ENCODE measurements at regions not wholly inside any gene's neighbourhood (a gene's known extent, or its start where the extent isn't known, plus 50 kb on each side); places are given as distances from the start of the nearest gene placed in this dataset.
"Not testable (repeated sequence)": the region's sequence is repeated elsewhere in the genome, so short reads cannot be mapped to it uniquely, and the experiment has no call there.

DNA sequence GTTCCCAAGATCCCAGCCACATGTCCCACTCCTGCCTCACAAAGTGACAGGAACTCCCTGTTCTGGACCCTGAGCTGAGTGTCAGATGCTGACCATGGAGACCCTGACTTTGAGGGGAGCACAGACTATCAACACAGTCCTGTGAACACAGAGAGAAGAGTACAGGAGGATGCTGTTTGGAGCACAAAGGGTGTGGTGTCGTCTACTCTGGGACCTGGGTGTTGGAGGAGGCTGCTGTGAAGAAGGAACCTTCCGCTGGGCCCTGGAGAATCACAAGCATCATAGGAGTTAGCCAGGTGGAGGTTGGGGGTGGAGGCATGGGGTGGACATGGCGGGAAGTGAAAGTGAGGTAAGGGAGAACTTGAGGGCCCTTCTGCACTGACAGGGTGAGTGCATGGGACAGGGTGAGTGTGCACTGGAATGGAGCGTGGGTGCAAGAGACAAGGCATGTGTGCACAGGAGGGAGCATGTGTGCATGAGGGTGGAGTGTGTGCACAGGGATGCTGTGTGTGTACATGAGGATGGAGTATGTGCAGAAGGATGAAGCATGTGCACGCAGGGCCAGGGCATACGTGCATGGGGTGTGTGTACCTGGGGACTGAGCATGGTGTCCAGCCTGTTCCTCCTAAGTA is 70.7 kb upstream of the ANTXRL start:
- TF ChIP-seq, protein P1, sequence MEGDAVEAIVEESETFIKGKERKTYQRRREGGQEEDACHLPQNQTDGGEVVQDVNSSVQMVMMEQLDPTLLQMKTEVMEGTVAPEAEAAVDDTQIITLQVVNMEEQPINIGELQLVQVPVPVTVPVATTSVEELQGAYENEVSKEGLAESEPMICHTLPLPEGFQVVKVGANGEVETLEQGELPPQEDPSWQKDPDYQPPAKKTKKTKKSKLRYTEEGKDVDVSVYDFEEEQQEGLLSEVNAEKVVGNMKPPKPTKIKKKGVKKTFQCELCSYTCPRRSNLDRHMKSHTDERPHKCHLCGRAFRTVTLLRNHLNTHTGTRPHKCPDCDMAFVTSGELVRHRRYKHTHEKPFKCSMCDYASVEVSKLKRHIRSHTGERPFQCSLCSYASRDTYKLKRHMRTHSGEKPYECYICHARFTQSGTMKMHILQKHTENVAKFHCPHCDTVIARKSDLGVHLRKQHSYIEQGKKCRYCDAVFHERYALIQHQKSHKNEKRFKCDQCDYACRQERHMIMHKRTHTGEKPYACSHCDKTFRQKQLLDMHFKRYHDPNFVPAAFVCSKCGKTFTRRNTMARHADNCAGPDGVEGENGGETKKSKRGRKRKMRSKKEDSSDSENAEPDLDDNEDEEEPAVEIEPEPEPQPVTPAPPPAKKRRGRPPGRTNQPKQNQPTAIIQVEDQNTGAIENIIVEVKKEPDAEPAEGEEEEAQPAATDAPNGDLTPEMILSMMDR (IDR thresholded peaks at IDR 0.05): no peak
- Histone ChIP-seq H3K9me3 (no peaks in the 10 kb centered on the region), H3K36me3 (no peaks in the 10 kb centered on the region), H3K4me3 (no peak overlapping the region), H3K27ac (no peak overlapping the region), H3K4me1 (no peaks in the 10 kb centered on the region), H3K27me3 (peaks cover 3% of the 10 kb centered on the region)
- WGBS, 2 donors (ENCODE audit: low coverage in 1 of 2): 83 to 100% methylated on average over 2 to 6 of the region's 6 CpGs
- ATAC-seq: no peak

DNA sequence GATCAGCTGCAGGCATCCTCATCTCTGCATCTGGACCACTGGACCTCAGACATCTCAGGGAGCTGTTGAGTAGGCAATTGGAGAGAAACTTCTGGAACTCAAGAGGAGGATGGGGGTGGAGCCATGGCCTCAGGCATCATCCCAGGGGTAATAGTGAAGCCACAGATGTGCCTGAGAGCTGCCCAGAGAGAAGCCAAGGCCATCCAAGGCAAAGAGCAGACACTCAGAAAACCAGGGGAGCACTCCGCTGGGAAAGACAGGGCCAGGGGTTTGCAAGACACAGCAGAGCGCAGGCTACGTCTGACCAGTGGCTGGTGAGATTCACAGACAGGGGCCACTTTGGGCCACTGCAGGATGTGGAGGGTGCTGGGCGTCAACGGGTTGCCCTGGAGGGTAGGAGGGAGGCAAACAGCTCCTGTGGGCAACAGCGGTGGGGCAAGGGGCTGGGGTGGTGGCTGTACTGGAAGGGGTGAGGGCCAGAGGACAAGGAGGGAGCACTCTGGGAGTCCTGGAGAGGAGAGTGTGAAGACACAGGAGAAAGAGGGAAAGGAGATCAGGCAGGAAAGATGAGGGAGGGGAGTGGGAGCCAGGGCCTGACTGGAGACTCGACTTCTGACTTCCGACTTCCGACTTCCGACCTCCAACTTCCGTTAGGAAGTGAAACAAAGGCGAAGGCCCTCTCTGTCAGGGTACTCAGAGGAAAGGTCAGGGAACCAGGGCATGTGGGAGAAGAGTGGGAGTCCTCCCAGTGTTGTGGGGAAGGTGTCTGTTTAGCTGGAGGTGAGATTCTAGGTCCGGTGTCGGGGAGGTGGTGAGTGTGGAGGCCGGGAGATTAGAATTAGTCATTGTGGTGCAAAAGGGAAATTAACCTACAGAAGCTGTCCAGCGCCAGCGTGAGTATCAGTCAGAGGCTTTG is 69.7 kb upstream of the ANTXRL start:
- Histone ChIP-seq H3K4me1 (no peaks in the 10 kb centered on the region), H3K4me3 (no peak overlapping the region), H3K27me3 (peaks cover 3% of the 10 kb centered on the region), H3K9me3 (no peaks in the 10 kb centered on the region), H3K27ac (no peak overlapping the region), H3K36me3 (no peaks in the 10 kb centered on the region)
- ATAC-seq: no peak
- 66 to 68% methylated on average over 9 of the region's 17 CpGs for WGBS, 2 donors (ENCODE audit: low coverage in 1 of 2)
- TF ChIP-seq EP300 (IDR thresholded peaks at IDR 0.05): no peak

DNA sequence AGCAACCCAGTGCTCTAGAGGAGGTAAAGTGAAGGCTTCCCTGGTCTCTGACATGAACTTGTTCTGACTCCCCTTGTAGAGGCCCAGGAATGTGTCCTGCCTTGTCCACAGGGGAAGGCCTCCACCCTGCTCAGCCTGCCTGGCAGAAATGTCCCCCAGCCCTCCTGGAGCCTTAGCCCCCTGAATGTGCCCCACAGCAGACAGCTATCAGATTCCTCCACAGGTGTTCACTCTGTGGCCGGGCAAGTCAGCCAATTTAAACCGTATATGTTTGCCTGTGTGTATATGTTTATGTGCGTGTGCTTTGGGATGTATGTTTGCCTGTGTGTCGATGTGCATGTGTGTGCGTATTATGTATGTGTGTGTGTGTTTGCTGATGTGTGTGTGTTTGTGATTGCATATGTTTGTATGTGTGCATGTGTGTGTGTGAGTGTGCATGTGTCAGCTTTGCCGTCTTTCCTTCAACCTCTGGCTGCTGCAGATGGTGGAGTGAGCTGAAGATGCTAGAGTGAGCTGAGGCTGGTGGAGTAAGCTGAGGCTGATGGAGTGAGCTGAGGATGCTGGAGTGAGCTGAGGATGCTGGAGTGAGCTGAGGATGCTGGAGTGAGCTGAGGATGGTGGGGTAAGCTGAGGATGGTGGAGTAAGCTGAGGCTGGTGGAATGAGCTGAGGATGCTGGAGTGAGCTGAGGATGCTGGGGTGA is 68.9 kb upstream of the ANTXRL start:
- no peak overlapping the region for H3K4me3 ChIP-seq
- no peaks in the 10 kb centered on the region for H3K4me1 ChIP-seq
- ATAC-seq: no peak
- H3K9me3 ChIP-seq: no peaks in the 10 kb centered on the region
- TF ChIP-seq POLR2A (IDR thresholded peaks at IDR 0.05) (no peak), POLR2AphosphoS5 (IDR thresholded peaks at IDR 0.05) (no peak), EP300 (IDR thresholded peaks at IDR 0.05) (no peak)
- TF ChIP-seq, protein P1 (IDR thresholded peaks at IDR 0.05): no peak
- 60 to 77% methylated on average over 4 to 5 of the region's 6 CpGs for WGBS, 2 donors (ENCODE audit: low coverage in 1 of 2)
- no peaks in the 10 kb centered on the region for H3K36me3 ChIP-seq
- no peak overlapping the region for H3K27ac ChIP-seq
- H3K27me3 ChIP-seq: peaks cover 3% of the 10 kb centered on the region

DNA sequence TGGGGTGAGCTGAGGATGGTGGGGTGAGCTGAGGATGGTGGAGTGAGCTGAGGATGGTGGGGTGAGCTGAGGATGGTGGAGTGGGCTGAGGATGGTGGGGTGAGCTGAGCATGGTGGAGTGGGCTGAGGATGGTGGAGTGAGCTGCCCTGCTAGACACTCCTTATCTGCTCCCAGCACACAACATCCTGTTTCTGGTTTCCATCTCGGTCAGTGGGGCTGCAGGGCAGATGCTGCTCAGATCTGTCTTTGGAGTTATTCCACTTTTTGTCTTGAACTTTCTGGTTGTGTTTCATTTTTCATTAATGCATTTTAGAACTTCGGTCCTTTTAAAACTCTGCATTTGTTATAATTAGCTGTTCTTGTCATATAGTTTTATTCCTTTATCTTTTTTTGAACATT is 67.9 kb upstream of the ANTXRL start:
- no peak overlapping the region for H3K4me3 ChIP-seq
- TF ChIP-seq POLR2AphosphoS5 (IDR thresholded peaks at IDR 0.05) (no peak), POLR2A (IDR thresholded peaks at IDR 0.05) (no peak), EP300 (IDR thresholded peaks at IDR 0.05) (no peak)
- TF ChIP-seq, protein P1 (IDR thresholded peaks at IDR 0.05): no peak
- H3K4me1 ChIP-seq: no peaks in the 10 kb centered on the region
- no peaks in the 10 kb centered on the region for H3K36me3 ChIP-seq
- no peak for ATAC-seq
- 10 to 40% methylated on average over 2 of the region's 2 CpGs for WGBS, 2 donors (ENCODE audit: low coverage in 1 of 2)
- H3K9me3 ChIP-seq: no peaks in the 10 kb centered on the region
- H3K27ac ChIP-seq: no peak overlapping the region
- peaks cover 3% of the 10 kb centered on the region for H3K27me3 ChIP-seq

DNA sequence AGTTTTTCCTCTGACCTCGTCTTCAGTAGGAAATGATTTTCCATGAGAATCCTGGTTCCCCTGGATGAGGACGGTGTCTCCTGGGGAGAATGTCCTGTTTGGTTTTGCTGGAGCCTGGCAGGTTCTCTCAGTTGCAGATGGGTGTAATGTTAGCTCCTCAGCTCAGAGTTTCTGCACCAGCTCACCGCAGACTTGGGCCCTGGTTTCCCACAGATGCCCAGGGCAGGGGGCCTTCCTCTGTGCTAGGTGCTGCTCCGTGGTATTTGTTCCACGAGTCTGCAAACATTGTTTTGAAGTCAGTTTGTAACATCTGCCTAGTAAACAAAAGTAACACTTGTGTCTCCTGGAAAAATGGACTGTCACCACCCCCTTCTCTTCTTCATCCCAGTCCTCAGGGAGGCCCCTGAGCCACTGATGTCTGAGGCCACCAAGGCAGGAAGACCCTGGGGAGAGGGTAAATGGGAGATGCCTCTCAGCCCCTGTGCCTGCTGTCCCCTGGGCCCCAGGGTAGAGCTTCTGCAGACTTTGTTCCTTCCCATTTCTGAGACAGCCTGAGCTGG is 67.3 kb upstream of the ANTXRL start:
- not testable (repeated sequence) for H3K9me3 ChIP-seq, H3K4me1 ChIP-seq, ATAC-seq, H3K36me3 ChIP-seq, H3K27ac ChIP-seq, H3K4me3 ChIP-seq, H3K27me3 ChIP-seq
- WGBS, 2 donors (ENCODE audit: low coverage in 1 of 2): 50 to 80% methylated on average over 2 of the region's 5 CpGs
